ENCODE measurements at regions not wholly inside any gene's neighbourhood (a gene's known extent, or its start where the extent isn't known, plus 50 kb on each side); places are given as distances from the start of the nearest gene placed in this dataset.
"Not testable (repeated sequence)": the region's sequence is repeated elsewhere in the genome, so short reads cannot be mapped to it uniquely, and the experiment has no call there.

GRCh38 chr6:6875818-6876470 lies 231.8 kb upstream of the RREB1 start:
- Histone ChIP-seq H3K27ac (ENCODE audit: low read depth in 1 of 2, low read length in 1 of 2) (peak overlapping the region in 1 of 2 donors; percentile 17), H3K4me1 (ENCODE audit: control insufficient read depth in 5 of 5, insufficient read depth in 5 of 5, low read length in 5 of 5) (no peaks in the 10 kb centered on the region), H3K9ac (ENCODE audit: insufficient read depth in 1 of 2, low read length in 2 of 2) (no peak overlapping the region), H3K9me3 (ENCODE audit: control insufficient read depth in 4 of 4, insufficient read depth in 3 of 4, low read length in 3 of 4) (peaks cover 0 to 4% (median 0%) of the 10 kb centered on the region in 4 donors), H3K4me3 (no peak overlapping the region), H3K36me3 (ENCODE audit: control insufficient read depth in 4 of 4, insufficient read depth in 4 of 4, low read length in 4 of 4) (no peaks in the 10 kb centered on the region), H3K27me3 (ENCODE audit: control insufficient read depth in 3 of 3, insufficient read depth in 3 of 3, low read length in 2 of 3) (no peaks in the 10 kb centered on the region)
- 56 to 80% methylated on average over 5 of the region's 5 CpGs for WGBS, 2 donors
- DNase-seq (no peak), ATAC-seq (ENCODE audit: insufficient read depth, low FRiP score) (peak; percentile 58)
- TF ChIP-seq, protein P1, sequence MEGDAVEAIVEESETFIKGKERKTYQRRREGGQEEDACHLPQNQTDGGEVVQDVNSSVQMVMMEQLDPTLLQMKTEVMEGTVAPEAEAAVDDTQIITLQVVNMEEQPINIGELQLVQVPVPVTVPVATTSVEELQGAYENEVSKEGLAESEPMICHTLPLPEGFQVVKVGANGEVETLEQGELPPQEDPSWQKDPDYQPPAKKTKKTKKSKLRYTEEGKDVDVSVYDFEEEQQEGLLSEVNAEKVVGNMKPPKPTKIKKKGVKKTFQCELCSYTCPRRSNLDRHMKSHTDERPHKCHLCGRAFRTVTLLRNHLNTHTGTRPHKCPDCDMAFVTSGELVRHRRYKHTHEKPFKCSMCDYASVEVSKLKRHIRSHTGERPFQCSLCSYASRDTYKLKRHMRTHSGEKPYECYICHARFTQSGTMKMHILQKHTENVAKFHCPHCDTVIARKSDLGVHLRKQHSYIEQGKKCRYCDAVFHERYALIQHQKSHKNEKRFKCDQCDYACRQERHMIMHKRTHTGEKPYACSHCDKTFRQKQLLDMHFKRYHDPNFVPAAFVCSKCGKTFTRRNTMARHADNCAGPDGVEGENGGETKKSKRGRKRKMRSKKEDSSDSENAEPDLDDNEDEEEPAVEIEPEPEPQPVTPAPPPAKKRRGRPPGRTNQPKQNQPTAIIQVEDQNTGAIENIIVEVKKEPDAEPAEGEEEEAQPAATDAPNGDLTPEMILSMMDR (IDR thresholded peaks at IDR 0.05; ENCODE audit: control extremely low read depth, extremely low read depth): no peak

DNA sequence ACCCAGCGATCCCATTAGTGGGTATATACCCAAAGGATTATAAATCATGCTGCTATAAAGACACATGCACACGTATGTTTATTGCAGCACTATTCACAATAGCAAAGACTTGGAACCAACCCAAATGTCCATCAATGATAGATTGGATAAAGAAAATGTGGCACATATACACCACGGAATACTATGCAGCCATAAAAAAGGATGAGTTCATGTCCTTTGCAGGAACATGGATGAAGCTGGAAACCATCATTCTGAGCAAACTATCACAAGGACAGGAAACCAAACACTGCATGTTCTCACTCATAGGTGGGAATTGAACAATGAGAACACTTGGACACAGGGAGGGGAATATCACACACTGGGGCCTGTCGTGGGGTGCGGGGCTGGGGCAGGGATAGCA lies 230.0 kb upstream of the RREB1 start:
- ATAC-seq (ENCODE audit: insufficient read depth, low FRiP score); DNase-seq; H3K9me3 ChIP-seq (ENCODE audit: control insufficient read depth in 4 of 4, insufficient read depth in 3 of 4, low read length in 3 of 4); H3K27me3 ChIP-seq (ENCODE audit: control insufficient read depth in 3 of 3, insufficient read depth in 3 of 3, low read length in 2 of 3); H3K36me3 ChIP-seq (ENCODE audit: control insufficient read depth in 4 of 4, insufficient read depth in 4 of 4, low read length in 4 of 4); H3K4me3 ChIP-seq; H3K9ac ChIP-seq (ENCODE audit: insufficient read depth in 1 of 2, low read length in 2 of 2); H3K27ac ChIP-seq (ENCODE audit: low read depth in 1 of 2, low read length in 1 of 2); H3K4me1 ChIP-seq (ENCODE audit: control insufficient read depth in 5 of 5, insufficient read depth in 5 of 5, low read length in 5 of 5): not testable (repeated sequence)
- WGBS, 2 donors: 88 to 92% methylated on average over 5 of the region's 5 CpGs

DNA sequence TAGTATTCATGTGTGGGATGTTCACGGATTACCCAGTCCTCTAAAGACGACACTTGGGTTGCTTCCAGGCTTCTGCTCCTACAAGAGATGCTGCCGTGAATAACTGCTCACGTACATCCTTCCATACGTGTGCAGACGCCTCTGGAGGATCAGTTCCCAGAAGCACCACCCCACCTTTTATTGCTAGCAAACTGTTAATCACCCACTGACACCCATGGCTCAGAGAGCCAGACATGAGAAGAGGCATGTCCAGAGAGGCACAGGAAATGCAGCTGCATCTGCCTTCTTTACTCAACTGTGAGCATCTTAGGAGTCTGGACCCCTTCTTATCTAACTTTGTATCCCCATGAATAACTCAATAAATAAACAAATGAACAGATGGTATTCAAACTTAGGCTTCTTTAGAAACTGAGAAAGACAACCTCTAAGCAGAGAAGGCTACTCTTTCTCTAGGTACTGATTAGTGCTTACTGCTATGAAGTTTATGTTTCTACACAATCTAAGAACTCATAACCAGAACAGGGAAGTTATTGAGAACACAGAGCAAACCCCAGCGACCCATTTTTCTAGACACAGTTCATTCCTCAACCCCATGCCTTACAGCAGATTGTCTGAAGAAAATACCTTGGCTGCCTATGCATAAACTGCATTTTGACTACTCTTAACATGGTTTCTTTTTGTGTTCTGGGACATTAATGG lies 228.7 kb upstream of the RREB1 start:
- H3K9me3 ChIP-seq (ENCODE audit: control insufficient read depth in 4 of 4, insufficient read depth in 3 of 4, low read length in 3 of 4): peaks cover 0 to 3% (median 0%) of the 10 kb centered on the region in 4 donors
- H3K27me3 ChIP-seq (ENCODE audit: control insufficient read depth in 3 of 3, insufficient read depth in 3 of 3, low read length in 2 of 3): no peaks in the 10 kb centered on the region
- no peak overlapping the region for H3K9ac ChIP-seq (ENCODE audit: insufficient read depth in 1 of 2, low read length in 2 of 2)
- H3K4me3 ChIP-seq: no peak overlapping the region
- ATAC-seq (ENCODE audit: insufficient read depth, low FRiP score) (no peak), DNase-seq (no peak)
- TF ChIP-seq, protein P1 (IDR thresholded peaks at IDR 0.05; ENCODE audit: control extremely low read depth, extremely low read depth): no peak
- H3K36me3 ChIP-seq (ENCODE audit: control insufficient read depth in 4 of 4, insufficient read depth in 4 of 4, low read length in 4 of 4): no peaks in the 10 kb centered on the region
- H3K4me1 ChIP-seq (ENCODE audit: control insufficient read depth in 5 of 5, insufficient read depth in 5 of 5, low read length in 5 of 5): no peaks in the 10 kb centered on the region
- WGBS, 2 donors: 69 to 75% methylated on average over 7 of the region's 7 CpGs
- peak overlapping the region in 1 of 2 donors; percentile 67 for H3K27ac ChIP-seq (ENCODE audit: low read depth in 1 of 2, low read length in 1 of 2)

GRCh38 chr6:6879586-6879974 lies 228.2 kb upstream of the RREB1 start:
- H3K27ac ChIP-seq (ENCODE audit: low read depth in 1 of 2, low read length in 1 of 2); H3K9me3 ChIP-seq (ENCODE audit: control insufficient read depth in 4 of 4, insufficient read depth in 3 of 4, low read length in 3 of 4); H3K27me3 ChIP-seq (ENCODE audit: control insufficient read depth in 3 of 3, insufficient read depth in 3 of 3, low read length in 2 of 3); H3K36me3 ChIP-seq (ENCODE audit: control insufficient read depth in 4 of 4, insufficient read depth in 4 of 4, low read length in 4 of 4); H3K4me3 ChIP-seq; H3K9ac ChIP-seq (ENCODE audit: insufficient read depth in 1 of 2, low read length in 2 of 2); H3K4me1 ChIP-seq (ENCODE audit: control insufficient read depth in 5 of 5, insufficient read depth in 5 of 5, low read length in 5 of 5); DNase-seq: not testable (repeated sequence)
- ATAC-seq (ENCODE audit: insufficient read depth, low FRiP score): peak; percentile 63
- 58 to 62% methylated on average over 6 of the region's 6 CpGs for WGBS, 2 donors

All from lung (tissue), 11 donors.